SU-DHL-6 (cell line): ENCODE measurements at regions not wholly inside any gene's neighbourhood (a gene's known extent, or its start where the extent isn't known, plus 50 kb on each side); places are given as distances from the start of the nearest gene placed in this dataset.

Experiments
- H2AFZ ChIP-seq: fragments of 200-600 bp; sonication (generic); 2 replicates; pipeline ENCODE4 v1.6.1; 2014; ENCODE audit warnings: low read depth, mild to moderate bottlenecking, moderate library complexity, mixed read lengths, antibody characterized with exemption, low read length; ENCODE audit not compliant: severe bottlenecking
- H3F3A ChIP-seq: fragments of 200-600 bp; shearing (Covaris generic); 2 replicates; pipeline ENCODE4 v1.6.0; 2016; ENCODE audit warnings: antibody characterized with exemption, mild to moderate bottlenecking; ENCODE audit not compliant: insufficient read depth
- H3K27ac ChIP-seq: fragments of 200-600 bp; sonication (generic); 2 replicates; pipeline ENCODE4 v1.5.1; 2016; ENCODE audit warnings: low read depth, mild to moderate bottlenecking, low read length, moderate library complexity, mixed read lengths
- H3K27me3 ChIP-seq: fragments of 200-600 bp; sonication (generic), shearing (Covaris generic); 2 replicates; pipeline ENCODE4 v1.6.0; 2014; ENCODE audit warnings: mild to moderate bottlenecking, low read length
- H3K36me3 ChIP-seq: fragments of 200-600 bp; sonication (generic); 2 replicates; pipeline ENCODE4 v1.6.1; 2014; ENCODE audit warnings: mild to moderate bottlenecking, low read length, mixed read lengths
- H3K4me2 ChIP-seq: fragments of 300-600, 200-600 bp; shearing (Covaris generic), sonication (generic); 2 replicates; pipeline ENCODE4 v1.6.0; 2014; ENCODE audit warnings: low read length, low read depth, mild to moderate bottlenecking; ENCODE audit not compliant: poor library complexity, severe bottlenecking
- H3K4me3 ChIP-seq: fragments of 200-600 bp; sonication (generic); 2 replicates; pipeline ENCODE4 v1.5.1; 2014; ENCODE audit warnings: antibody characterized with exemption, low read length, mild to moderate bottlenecking, mixed read lengths; ENCODE audit not compliant: insufficient read depth, poor library complexity, severe bottlenecking
- H3K79me2 ChIP-seq: fragments of 200-600 bp; sonication (generic); 2 replicates; pipeline ENCODE4 v1.6.1; 2014; ENCODE audit warnings: mild to moderate bottlenecking, low read length, moderate library complexity; ENCODE audit not compliant: insufficient read depth
- H3K9ac ChIP-seq: fragments of 200-600 bp; sonication (generic); 2 replicates; pipeline ENCODE4 v1.7.0; 2014; ENCODE audit warnings: mild to moderate bottlenecking, low read length
- H3K9me2 ChIP-seq: fragments of 200-600 bp; sonication (generic); replicated peaks from 2 replicates; pipeline ENCODE4 v1.6.1; 2014; ENCODE audit warnings: low read length; ENCODE audit not compliant: insufficient read depth
- H3K9me3 ChIP-seq: fragments of 200-600 bp; sonication (generic); 2 replicates; pipeline ENCODE4 v1.6.1; 2014; ENCODE audit warnings: low read length, mixed read lengths; ENCODE audit not compliant: insufficient read depth
- H4K20me1 ChIP-seq: fragments of 200-600 bp; sonication (generic); 2 replicates; pipeline ENCODE4 v1.6.1; 2014; ENCODE audit warnings: low read depth, mild to moderate bottlenecking, antibody characterized with exemption, low read length, moderate library complexity, mixed read lengths
- EZH2phosphoT487 ChIP-seq: fragments of 200-600 bp; sonication (generic), shearing (Covaris generic); conservative IDR thresholded peaks from 2 replicates; pipeline ENCODE4 v1.6.1; 2018; ENCODE audit warnings: mild to moderate bottlenecking, antibody characterized with exemption, low read length, moderate library complexity, mixed read lengths
- TF ChIP-seq, protein P1 (sequence below): fragments of 200-600 bp; sonication (generic); IDR thresholded peaks from one replicate; pipeline ENCODE4 v1.5.1; 2017; ENCODE audit warnings: antibody characterized with exemption, mild to moderate bottlenecking, low read length, moderate library complexity; ENCODE audit not compliant: insufficient read depth, poor library complexity, severe bottlenecking

DNA sequence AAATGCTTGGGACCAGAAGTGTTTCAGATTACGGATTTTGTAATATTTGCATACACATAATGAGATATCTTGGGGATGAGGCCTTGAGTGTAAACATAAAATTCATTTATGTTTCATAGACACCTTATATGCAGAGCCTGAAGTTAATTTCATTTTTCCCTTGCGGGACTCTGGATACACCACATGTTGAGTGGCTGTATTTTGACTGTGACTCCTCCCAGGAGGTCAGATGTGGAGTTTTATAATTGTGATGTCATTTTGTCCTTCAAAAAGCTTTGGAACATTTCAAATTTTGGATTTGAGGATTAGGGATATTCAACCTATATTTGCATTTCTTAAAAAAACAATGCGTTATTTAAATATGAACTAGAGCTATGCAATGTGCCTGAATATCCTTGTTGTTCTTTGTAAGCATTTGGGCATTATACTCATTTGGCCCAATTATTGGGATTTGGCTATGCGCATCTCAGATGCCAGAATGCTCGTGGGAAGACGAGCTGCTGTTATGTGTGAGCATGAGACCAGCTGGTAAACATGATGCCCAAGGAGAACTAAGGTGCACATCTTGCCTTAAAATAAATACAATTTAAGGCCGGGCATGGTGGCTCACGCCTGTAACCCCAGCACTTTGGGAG lies 223.0 kb upstream of the STS start:
- no peak overlapping the region for H3K9ac ChIP-seq

DNA sequence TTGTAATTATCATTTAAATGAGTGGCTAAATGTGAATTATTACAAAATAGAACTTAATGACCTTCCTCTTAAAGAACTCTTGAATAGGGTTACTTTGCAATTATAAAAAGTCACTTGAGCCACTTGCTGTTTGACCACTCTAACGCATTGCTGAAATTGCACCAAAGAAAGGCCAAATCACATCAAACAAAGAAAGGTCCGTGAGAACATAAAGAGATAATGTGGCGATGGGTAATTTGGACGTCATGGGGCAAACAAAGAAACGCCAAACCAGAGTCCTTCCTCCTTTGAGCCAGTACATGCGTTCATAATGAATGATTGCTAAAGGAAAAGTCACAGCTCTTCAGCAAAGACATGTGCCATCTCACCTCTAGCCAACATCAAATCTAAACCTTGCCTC lies 229.8 kb upstream of the STS start:
- Histone ChIP-seq H3K27me3 (no peaks in the 10 kb centered on the region), H3K79me2 (no peaks in the 10 kb centered on the region), H3K9me3 (no peaks in the 10 kb centered on the region), H3K9ac (no peak overlapping the region), H4K20me1 (no peaks in the 10 kb centered on the region), H3K9me2 (no peaks in the 10 kb centered on the region), H3K27ac (no peak overlapping the region), H3K4me2 (no peak overlapping the region), H3F3A (no peaks in the 10 kb centered on the region), H3K4me3 (no peak overlapping the region), H3K36me3 (no peaks in the 10 kb centered on the region), H2AFZ (no peak overlapping the region)
- TF ChIP-seq EZH2phosphoT487, result no peak
- TF ChIP-seq, protein P1, sequence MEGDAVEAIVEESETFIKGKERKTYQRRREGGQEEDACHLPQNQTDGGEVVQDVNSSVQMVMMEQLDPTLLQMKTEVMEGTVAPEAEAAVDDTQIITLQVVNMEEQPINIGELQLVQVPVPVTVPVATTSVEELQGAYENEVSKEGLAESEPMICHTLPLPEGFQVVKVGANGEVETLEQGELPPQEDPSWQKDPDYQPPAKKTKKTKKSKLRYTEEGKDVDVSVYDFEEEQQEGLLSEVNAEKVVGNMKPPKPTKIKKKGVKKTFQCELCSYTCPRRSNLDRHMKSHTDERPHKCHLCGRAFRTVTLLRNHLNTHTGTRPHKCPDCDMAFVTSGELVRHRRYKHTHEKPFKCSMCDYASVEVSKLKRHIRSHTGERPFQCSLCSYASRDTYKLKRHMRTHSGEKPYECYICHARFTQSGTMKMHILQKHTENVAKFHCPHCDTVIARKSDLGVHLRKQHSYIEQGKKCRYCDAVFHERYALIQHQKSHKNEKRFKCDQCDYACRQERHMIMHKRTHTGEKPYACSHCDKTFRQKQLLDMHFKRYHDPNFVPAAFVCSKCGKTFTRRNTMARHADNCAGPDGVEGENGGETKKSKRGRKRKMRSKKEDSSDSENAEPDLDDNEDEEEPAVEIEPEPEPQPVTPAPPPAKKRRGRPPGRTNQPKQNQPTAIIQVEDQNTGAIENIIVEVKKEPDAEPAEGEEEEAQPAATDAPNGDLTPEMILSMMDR, result no peak

More for the DNA sequence above, 223.0 kb upstream of the STS start:
- no peak for TF ChIP-seq EZH2phosphoT487
- TF ChIP-seq, protein P1, result no peak
- no peak overlapping the region for H3K4me2 ChIP-seq
- H3K79me2 ChIP-seq, result no peaks in the 10 kb centered on the region
- H3K27me3 ChIP-seq, result no peaks in the 10 kb centered on the region
- no peaks in the 10 kb centered on the region for H3F3A ChIP-seq
- no peaks in the 10 kb centered on the region for H3K9me3 ChIP-seq
- H3K36me3 ChIP-seq, result no peaks in the 10 kb centered on the region
- no peak overlapping the region for H3K27ac ChIP-seq
- no peak overlapping the region for H2AFZ ChIP-seq
- no peak overlapping the region for H3K4me3 ChIP-seq
- no peaks in the 10 kb centered on the region for H4K20me1 ChIP-seq
- no peaks in the 10 kb centered on the region for H3K9me2 ChIP-seq

DNA sequence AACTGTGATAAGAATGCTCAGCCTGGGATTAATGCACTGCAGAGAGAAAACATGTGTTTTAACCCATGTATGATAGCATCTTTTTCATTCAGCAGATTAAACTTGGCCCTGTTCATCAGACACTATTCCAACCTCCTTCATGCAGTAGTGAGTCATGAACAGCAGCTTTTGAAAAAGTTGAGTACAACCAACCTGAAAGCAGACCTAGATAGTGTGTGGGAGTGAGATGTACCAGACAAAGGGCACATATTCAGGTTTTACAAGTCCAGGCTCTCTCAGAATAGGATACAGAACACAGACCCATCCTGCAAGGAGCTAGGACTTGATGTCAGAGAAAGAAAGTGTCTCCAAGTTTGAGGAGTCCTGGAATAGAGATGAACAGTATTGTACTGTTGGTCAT lies 237.3 kb upstream of the STS start:
- Histone ChIP-seq H3K27me3 (no peaks in the 10 kb centered on the region), H3K9me2 (no peaks in the 10 kb centered on the region), H2AFZ (no peak overlapping the region), H3K9ac (no peak overlapping the region), H3F3A (no peaks in the 10 kb centered on the region), H3K9me3 (no peaks in the 10 kb centered on the region), H3K27ac (no peak overlapping the region), H3K36me3 (no peaks in the 10 kb centered on the region), H4K20me1 (no peaks in the 10 kb centered on the region), H3K4me3 (no peak overlapping the region), H3K79me2 (no peaks in the 10 kb centered on the region), H3K4me2 (no peak overlapping the region)
- no peak for TF ChIP-seq EZH2phosphoT487
- TF ChIP-seq, protein P1, result no peak
